HG03045 (cell line): ENCODE measurements at regions not wholly inside any gene's neighbourhood (a gene's known extent, or its start where the extent isn't known, plus 50 kb on each side); places are given as distances from the start of the nearest gene placed in this dataset.

ENCODE experiments used
- ATAC-seq: cut with Tn5 transposase; IDR thresholded peaks from one replicate; pipeline ENCODE4 v1.9.1; 2021; ENCODE audit warnings: mild to moderate bottlenecking, moderate library complexity; ENCODE audit not compliant: unreplicated experiment

DNA sequence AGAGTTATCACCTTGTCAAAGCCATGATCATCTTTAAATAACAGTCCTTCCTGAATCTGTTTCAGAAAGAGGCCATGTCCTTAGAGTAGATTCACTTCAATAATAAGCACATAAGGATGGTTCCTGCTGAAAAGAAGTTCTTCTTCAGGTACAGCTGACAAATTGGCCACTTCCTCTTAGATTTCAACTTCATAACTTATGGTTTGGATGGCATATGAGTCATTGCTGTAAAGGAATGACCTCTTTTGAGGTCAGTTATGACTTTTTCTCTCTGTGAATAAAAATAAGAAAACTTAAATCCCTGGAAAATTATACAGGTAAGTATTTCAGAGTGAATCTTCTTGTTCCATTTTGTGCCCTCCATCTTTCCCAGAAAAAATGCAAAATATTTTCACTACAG is 555.3 kb upstream of the ZNF462 start:
- no peak for ATAC-seq

DNA sequence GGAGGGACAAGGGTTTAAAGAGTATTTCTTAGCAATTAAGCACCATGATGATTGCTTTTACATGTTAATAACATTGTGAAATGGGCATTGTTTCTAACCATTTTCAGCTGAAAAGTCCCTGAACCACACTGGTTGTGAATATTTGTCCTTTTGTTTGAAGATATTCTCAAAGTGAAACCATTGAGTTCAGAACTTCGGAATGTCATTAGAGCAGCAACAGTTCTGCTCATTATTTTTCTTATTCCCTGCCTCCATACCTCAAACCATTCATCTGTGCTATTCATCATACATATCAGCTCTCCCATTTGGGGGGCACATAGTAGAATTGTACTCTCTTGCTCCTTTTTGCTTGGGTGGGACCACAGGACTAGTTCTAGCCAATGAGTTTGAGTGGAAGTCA is 553.0 kb upstream of the ZNF462 start:
- ATAC-seq: no peak

DNA sequence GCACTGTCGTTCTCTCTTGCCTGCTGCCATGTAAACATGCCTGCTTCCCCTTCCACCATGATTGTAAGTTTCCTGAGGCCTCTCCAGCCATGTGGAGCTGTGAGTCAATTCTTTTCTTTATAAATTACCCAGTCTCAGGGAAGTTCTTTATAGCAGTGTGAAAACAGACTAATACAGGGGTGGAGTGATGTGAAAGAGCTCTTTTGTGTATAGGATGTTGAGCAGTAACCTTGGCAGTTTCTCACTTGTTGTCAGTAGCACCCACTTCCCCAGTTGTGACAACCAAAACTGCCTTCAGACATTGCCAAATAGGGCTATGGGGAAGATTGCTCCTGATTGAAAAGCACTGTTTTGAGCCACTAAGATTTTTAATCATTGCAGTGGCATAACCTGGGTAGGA is 552.2 kb upstream of the ZNF462 start:
- ATAC-seq: no peak

DNA sequence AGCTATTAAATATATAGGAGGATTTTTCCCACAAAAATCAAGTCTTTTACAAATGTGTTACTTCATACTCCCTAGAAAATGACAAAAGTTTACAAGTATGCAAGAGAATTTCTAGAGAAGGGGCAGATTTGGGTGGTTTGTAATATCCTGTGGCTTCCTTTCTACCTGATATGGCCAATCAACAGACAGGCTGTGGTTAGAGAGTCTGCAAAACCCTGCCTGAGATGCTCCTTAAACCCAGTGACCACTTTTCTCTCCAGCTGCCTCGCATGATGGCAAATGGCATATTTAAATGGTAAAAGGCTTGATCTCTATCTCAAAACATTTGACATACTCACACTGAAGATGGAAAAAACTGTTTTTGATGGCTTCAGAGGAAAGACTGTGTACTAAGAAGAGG is 550.1 kb upstream of the ZNF462 start:
- no peak for ATAC-seq

DNA sequence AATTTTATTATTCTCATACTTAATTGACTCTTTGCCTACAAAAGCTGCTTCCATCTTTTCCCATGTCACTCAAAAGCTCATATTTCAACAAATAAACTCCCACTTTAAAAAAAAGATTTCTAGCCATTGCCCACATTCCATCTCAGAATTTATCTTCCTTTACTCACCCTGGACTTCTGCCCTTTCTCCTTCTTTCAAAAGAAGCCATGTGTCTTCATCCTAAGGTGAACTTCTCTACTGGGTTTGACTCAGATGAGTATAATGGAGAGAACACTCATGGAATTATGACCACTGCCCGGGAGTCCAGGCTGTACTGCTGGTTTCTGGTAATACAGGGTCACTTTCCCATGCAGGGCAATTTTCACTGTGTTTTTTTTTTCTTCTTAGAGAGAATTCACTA is 548.5 kb upstream of the ZNF462 start:
- no peak for ATAC-seq

DNA sequence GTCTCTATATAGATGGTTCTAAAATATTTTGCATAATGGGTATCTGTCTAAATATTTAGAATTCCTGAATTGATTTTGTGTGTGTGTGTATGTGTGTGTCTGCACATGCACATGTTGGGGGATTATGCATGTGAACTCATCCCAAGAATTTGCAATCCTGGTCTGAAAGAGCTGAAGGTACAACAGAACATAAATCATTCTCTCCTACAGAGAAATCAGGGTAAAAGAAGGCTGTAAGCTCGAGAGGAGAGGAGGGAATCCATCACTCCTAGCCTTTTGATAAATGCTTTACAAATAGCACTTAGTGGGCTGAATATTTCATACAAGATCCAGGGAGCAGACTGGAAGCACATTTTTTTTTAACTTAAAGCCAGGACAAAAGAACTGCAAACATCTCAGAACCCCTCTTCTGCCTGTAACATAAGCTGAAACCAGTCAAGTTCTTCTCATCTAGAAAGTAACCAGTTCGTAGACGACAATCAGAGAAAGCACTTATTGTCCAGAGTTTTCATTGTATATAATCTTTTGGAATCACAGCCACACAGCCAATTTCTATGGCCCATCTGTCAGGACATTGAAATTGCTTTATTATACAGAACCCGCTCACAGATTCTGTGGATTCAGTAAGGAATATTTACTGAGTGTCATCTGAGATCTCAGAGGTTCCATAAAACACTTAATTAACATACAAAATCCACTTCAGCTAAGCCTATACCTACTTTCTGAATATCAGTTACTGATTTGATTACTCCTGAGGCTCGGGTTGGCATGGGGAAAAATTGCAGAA is 541.4 kb upstream of the ZNF462 start:
- ATAC-seq: no peak

DNA sequence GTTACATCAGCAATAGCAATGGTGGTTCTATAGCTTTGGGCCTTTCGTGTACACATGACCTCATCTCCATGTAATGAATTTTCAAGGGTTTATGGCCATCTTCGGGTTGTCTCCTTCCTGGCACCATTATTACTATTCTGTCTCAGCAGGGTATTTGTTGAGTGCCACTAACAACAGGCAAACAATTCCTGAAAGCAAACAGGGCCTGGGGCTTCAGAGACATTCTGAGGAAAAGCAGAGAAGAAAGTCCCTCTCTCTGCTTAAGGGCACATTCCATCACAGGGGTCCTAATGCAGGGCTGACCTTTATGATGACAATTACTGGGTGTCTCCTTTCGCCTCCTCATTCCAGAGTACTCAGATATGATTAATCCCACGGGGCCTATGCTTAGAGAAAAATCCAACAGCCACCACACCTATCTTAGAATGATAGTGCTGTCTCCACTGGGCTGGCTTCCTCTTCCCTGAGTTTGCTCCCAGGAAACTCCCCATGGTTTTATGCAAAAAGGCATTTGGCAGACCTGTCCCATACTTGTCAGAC is 540.2 kb upstream of the ZNF462 start:
- ATAC-seq: no peak

DNA sequence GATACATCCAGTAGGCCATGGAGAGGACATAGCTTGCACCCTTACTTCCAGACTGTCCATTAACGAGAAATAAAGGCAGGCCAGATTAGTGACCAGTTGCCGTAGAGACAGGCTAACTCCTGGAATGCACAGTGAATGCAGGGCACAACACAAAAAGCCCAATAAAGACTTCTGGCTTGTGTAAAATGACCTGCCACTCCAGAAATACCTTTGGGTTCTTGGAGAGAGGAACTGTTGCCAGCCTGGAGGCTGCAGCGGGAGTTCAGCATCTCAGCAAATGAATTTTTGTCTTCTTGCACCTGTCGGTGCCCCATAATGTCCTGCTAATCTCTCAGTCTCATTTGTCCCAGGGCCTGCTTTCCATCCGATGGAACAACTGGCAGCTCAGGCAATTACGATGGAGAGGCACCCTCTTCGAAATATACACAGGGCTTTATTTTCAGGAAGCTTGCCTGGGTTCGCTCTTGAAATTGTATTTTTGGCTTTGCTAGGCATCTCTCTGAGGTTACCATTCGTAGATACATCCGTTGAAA is 538.8 kb upstream of the ZNF462 start:
- ATAC-seq: no peak

DNA sequence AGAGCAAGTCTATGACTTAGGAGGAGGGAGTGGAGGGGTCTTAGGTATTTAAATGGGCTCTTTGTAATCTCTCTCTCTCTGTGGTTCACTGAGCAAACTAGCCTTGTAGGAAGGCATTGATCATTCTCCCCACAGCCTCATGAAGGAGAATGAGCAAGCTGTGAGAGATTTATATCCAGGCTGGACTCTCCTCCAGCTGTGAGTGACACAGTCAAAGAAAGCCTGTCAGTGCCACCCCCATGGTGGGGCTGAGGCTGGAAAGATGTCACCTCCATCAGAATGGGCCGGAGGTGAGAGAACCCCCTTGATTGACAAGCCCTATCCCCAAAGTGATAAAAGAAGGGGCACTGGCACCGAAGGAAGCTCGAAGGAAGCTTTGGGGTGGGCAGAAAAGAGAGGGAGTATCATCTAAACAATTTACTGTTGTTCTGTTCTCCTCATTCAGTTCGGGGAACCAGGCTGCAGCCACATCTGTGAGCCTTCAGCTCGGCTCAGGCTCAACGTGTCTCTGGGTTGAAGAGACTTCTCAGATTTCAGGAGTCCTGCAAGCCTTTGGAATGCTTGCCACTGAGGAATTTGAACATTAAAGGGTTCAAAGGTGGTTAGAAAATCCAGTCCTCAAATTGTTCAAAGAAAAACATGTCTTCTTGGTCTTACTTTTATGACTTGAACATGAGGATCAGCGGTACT is 538.2 kb upstream of the ZNF462 start:
- ATAC-seq: no peak

DNA sequence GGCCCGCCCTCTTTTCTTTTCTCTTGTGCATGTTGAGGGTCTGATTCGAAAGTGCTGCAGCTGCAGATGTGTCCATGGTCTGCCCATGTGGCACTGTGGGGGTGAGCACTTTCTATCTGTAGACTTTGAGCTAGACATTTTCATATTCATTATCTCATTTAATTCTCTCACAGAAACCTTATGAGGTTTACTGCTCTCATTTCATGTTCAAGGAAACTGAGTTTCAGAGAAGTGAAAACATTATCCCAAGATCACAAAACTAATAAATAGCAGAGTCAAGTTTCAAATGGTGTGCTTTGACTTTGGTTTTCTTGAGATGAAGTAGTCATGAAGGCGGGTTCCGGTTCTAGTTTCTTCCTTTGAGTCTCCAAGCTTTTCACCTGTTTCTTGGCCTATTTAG is 536.5 kb upstream of the ZNF462 start:
- no peak for ATAC-seq

DNA sequence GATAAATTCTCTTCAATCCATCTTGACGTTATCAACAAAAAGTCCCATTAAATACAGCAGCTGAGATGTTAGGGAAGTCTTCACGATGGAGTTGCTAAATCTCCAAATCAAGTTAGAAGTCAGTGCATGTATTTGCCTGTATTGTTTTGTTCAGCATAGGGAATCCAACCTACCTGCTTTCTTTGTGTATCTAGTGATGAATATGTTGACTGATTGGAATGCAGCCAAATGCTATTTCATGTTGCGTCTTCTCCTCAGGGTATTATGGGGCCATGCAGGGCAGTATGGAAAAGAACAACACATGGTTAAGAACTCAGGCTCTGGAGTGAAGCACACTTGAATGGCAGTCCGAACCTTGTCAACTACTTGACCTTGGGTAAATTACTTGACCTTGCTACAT is 529.5 kb upstream of the ZNF462 start:
- ATAC-seq: no peak

DNA sequence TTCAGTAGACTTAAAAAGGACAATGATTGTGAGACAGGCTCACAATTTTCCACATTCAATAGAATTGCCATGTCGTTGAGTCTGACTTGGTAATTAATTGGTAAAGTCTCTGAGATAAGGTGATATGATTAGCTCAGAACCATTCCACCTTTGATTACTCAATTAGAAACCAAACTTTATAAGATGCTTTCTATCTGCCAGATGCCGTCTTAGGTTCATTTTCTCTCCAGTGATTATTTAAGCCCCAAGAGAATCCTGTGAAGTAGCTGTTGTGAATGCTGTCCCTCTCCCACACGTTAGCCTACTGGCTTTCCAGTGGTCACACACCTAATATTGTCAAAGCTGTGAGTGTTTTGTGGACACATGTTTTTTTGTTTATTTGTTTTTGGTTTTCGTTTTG is 528.9 kb upstream of the ZNF462 start:
- no peak for ATAC-seq

DNA sequence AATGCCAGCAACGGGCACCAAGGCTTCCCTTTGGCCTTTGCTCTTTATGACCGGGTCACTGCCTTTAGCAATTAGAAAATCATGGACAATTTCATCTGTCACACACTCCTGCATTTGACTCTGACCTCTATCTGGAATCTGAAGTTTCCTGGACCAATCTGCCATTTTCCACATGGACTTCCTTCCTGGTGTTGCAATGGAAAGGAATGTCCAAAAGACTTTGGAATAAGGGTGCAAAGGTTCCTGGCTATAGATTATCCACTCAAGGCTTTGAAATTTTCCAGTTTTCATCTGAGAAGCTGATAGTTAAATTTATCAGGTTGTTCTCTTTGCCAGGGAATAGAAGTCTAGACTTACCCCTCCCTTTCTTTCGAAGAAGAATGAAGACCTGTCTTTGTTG is 523.1 kb upstream of the ZNF462 start:
- ATAC-seq: no peak

DNA sequence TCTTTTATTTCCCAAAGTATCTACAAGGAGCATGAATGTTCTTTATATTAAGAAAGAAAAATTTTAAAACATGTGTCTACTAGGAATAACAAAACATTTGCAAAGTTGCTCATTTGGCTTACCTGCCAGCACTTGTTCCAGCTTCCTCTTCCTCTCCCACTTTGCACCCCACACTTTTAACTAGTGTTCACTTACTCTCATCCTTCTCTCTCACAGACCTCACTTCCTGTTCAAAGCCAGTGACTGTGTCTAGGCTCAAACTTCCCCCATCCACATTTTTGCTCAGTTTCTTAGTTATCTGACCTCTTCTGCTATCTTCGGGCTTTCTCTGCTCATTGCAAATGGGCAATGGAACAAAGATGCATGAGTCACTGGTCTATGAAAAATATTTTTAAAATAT is 512.2 kb upstream of the ZNF462 start:
- no peak for ATAC-seq

DNA sequence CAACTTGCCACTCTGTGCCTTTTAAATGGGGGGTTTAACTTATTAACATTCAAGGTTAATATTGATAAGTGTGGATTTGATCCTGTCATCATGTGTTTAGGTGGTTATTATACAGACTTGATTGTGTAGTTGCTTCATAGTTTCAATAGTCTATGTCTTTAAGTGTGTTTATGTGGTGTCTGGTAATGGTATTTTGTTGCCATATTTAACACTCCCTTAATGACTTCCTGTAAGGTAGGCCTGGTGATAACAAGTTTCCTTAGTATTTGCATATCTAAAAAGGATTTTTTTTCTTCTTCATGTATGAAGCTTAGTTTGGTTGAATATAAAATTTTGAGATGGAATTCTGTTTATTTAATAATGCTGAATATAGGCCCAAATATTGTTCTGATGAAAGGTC is 506.0 kb upstream of the ZNF462 start:
- ATAC-seq: no peak

DNA sequence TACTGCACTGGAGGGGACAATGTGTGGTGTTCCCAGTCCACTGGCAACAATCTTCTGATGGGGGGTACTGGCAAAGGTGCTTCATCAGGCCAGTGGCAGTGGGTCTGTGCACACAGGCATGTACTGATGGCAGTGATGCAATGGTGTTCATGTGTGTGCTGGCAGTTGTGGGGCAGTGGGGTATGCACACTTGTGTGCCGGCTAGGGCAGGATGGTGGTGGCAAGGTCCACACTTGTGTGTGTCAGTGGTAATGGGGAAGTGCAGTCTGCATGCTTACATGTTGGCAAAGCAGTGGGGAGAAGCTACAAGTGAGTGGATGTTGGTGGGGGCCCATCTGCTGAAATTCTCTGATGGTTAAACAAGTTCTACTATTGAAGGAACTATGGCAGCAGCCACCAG is 504.6 kb upstream of the ZNF462 start:
- no peak for ATAC-seq

DNA sequence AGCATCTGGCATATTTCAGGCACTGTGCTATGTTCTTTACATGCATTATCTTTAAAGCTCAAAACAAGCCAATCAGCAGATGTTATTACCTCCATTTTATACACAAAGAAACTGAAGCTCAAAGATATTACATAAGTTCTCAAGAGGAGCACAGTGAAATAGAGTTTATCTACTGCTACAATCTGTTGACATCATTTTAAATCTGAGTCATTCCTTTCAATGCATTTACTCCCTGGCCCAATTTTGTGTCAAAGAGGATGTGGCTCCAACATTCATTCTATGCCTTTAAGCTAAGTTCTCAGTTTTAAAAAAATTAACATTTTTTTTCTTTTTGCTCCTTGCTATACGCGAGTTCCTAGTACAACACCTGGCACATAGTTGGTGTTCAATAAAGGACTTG is 486.3 kb upstream of the ZNF462 start:
- no peak for ATAC-seq

DNA sequence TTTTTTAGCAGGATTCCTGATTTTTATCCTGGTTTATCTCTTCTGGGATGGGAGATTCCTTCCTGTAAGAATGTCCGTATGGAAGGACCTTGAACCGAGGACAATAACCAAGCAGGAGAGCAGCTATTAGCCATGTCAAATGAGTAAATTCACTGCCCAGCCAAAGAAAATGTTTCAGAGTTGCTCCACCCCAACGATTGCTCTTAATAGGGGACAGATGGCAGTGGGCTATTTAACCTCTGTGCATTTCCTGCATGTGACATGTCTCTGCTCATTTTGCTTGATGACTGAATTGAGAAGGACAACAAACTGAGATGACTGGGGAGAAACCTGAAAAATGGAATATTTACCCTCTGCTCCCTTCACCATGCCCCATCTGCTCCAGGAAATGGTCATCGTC is 479.9 kb upstream of the ZNF462 start:
- no peak for ATAC-seq

DNA sequence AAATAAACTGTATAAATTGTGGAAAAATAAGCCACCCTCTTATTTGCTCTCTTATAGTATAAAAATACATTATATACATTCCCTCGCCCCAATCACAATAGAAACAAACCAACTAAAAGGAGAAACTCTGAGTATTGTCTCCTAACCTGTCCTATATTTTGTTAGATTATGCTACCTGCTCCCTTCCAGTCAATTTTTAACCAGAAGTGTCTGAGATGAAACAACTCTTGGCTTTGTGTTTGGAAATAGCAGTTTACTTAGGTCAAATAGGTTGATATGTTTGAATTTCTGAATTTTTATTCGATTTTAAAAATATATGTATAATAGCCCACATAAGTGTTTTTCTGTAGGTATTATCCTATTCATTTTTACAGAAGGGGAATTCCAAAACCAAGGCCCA is 475.0 kb upstream of the ZNF462 start:
- no peak for ATAC-seq

DNA sequence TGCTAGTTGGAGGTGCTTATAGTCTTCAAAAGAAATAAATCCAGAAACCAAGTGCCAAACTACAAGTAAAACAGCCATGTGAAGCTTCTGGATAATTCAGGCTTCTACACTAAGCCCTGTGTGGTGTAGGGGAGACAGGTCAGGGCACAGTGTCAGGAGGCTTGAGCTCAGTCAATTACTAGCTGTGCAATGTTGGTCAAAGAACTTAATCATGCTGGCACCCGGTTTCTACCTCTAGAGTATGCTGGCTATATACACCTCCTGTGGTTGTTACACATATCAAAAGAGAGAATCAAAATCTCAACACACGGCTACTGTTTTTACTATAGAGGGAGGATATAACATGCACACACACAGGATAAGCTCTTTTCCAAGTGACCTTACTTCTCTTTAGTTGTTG is 469.7 kb upstream of the ZNF462 start:
- ATAC-seq: no peak

DNA sequence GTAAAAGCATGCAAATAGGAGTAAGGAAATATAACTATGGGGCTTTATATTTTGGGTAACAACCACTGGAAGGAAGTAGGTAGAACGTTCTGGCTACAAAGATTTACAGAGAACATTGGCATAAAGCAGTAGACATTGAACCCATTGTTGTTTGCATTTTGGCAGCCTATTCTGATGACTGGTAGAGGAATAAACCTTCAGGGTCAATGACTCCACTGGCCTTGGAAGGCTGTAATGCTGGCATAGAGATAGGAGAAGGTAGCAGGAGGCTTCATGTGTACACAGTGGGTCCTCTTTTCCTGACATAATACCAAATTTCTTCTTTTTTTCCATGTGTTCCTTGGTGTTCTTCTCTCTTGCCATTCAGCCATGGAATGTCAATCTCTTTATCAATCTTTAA is 462.8 kb upstream of the ZNF462 start:
- ATAC-seq: no peak

DNA sequence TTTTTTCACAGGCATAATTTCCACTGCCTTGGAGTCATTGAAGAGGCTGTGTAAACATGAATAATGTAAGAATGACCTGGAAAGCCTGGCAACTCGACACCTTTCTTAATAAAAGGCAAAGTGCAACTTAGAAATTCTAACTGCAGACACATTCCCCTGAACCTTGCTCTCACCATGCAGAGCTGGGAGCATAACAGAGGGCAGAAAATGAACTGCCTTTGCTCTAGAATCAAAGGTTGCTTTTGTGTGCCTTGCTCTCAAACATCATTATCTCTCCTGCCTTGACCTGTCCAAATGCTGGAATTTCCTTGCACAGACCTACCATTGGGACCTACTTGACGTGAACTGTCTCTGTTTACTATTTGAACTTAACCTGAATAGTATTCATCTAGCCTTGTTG is 462.0 kb upstream of the ZNF462 start:
- ATAC-seq: no peak
